GM18517 (cell line): ENCODE measurements at regions not wholly inside any gene's neighbourhood (a gene's known extent, or its start where the extent isn't known, plus 50 kb on each side); places are given as distances from the start of the nearest gene placed in this dataset.

Experiments
- ATAC-seq: cut with Tn5 transposase; IDR thresholded peaks from one replicate; pipeline ENCODE4 v1.9.1; 2021; ENCODE audit warnings: mild to moderate bottlenecking, moderate library complexity; ENCODE audit not compliant: unreplicated experiment

DNA sequence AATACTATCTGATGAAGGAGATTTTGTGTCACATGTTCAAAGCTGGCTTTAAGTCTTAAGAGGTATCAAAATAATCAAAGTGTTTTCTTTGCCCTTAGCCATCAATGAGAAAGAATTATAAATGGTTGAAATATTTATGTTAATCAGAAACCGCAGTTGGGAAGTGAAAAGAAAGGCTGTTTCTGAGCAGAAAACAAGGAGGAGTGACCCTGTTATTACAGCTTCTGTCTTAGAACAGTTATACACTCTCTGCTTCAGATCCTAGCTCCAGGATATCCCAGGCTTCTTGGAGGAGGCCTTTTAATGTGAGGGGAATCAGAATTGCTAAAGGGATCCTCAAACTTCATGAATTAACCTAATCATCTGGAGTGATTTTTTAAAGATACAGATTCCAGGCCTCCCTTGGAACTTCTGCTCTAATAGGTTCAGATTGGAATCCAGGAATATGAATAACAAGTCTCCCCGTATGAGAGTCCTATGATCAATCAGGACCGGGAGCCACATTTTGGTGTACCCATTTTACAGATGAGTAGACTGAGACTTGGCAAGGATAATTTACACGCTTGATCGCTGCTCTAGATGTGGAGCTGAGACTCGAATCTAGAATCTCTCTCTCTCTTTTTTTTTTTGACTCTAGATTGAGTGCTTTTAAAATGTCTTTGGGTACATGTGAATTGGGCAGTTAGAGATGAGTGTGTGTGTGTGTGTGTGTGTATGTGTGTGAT is 50.8 kb upstream of the JAG1 start:
- ATAC-seq: no peak

- ATAC-seq: no peak
Measured at GRCh38 chr20:10728873-10729670, 55.3 kb upstream of the JAG1 start.

DNA sequence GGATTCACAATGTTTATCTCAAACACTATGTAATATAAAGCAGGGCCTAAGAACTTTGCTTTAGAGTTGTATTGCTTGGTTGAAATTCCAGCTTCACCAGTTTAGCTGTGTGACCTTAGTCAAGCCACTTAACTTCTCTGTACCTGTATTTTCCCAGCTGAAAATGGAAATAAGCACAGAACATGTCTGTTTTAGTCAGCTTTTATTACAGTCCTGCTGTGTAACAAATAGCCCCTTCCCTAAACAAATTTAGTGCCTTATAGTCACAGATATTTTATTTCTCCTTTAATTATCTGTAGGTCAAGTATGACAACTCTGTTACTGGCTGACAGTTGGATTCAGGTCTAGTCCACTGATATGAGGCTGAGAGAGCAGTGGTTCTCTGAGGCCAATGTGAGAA is 56.0 kb upstream of the JAG1 start:
- ATAC-seq: no peak

GRCh38 chr20:10730629-10731183 is 56.9 kb upstream of the JAG1 start:
- no peak for ATAC-seq

GRCh38 chr20:10731190-10731965 is 57.6 kb upstream of the JAG1 start:
- ATAC-seq: no peak

- ATAC-seq: no peak
Measured at GRCh38 chr20:10733122-10733521, 59.3 kb upstream of the JAG1 start.

- no peak for ATAC-seq
Measured at GRCh38 chr20:10735195-10735949, 61.6 kb upstream of the JAG1 start.

DNA sequence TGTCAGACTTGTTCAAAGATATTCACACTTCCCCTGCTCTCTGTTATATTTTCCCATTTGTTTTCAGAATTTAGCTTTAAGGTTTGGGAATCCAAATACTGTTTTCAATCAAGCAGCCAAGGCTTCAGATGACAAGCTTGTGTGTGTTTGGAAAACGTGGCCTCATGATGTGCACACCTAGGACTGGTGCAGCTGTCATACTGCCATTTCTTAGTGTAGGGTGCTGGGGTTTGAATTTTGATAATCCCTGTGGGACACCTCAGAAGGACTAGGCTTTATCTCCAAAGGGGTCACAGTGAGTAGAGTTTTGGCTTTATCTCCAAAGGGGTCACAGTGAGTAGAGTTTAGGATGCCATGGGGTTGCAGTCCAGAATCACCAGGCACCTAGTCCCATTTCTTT is 65.3 kb upstream of the JAG1 start:
- no peak for ATAC-seq

- no peak for ATAC-seq
Measured at GRCh38 chr20:10739566-10739965, 65.8 kb upstream of the JAG1 start.

- ATAC-seq: no peak
Measured at GRCh38 chr20:10741060-10741459, 67.3 kb upstream of the JAG1 start.

DNA sequence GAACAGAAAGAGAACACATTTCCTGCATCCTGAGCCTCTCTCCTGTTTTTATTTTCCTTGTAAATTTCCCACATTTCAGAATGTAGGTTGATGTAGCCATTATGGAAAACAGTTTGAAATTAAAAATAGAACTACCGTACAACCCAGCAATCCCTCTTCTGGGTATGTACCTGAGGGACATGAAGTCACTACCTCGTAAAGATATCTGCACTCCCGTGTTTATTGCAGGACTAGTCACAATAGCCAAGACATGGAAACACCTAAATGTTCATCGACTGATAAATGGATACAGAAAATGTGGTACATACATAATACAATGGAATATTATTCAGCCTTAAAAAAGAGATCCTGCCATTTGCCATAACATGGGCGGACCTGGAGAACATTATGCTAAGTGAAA is 72.0 kb upstream of the JAG1 start:
- no peak for ATAC-seq

DNA sequence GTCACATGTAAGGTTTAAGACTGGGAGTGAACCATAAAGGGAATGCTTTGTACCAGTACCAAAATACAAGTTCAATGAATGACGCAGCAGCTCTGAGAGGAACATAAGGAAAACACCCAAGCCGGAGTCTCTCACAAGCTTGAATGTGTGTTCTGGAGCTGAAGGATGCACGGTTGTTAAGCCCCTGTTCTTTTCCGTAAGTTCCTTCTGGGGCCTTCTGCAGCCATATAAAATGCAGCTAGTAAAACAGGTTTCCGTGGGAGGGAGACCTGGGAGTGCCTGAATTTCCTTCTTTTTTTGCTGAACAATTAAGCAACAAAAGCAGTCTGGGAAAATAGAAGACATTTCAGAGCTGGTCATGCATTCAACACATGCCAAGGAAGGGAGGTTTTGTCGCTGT is 73.2 kb upstream of the JAG1 start:
- ATAC-seq: no peak

GRCh38 chr20:10749084-10749483 is 75.3 kb upstream of the JAG1 start:
- ATAC-seq: no peak

- ATAC-seq: no peak
Measured at GRCh38 chr20:10752206-10752605, 78.4 kb upstream of the JAG1 start.

DNA sequence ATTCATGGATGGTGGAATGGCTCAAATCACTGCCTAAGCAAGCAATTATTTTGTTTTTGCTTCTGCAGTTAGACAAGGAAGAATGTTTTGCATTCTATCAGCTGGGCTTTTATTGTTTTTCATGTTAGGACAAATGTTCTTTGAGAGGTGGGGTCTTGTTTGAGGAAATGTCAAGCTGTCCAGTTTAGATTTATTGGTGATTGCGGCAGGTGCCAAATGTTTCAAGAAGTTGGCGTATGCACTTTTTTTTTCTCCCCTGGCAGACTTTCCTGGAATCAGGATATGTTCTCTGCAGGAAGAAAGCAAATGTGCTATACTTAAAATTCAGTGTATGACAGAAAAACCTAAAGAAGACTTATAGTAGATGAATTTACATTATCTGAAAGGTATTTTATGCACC is 81.0 kb upstream of the JAG1 start:
- ATAC-seq: no peak

DNA sequence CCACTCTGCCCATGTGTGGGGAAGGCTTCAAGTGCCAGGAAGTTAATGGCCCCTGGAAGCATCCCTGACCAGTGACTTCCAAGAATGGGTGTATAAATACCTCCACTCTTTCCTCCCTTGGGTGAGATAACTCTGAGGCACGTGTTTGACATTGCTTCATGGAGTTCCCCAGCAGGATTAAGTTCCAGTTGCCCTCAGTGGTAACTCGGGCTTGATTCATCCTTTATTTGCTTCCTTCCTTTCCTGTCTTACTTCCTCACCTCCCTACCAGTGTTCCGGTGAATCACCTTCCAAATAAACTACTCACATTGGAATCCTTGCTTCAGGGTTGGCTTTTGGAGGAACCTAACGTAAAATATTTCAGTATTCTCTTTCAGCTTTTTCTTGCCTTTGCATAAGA is 84.6 kb upstream of the JAG1 start:
- no peak for ATAC-seq

DNA sequence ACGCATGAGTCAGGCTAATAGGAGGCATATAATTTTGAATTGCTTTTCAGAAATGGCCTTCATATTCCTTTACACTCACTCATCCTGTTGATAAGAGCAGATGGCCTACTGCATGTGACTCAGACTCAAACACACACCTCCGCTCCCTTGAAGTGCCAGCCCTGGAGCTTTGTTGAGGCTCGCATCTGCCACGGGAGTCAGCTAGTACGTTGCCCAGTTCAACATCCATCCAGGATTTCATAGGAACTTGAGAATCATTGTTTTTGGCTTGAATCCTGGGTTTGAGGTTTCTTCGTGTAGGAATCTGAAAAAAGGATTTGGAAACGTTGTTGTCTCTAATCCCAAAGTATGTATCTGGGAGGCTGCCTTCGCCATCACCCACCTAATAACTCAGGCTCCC is 87.4 kb upstream of the JAG1 start:
- no peak for ATAC-seq

DNA sequence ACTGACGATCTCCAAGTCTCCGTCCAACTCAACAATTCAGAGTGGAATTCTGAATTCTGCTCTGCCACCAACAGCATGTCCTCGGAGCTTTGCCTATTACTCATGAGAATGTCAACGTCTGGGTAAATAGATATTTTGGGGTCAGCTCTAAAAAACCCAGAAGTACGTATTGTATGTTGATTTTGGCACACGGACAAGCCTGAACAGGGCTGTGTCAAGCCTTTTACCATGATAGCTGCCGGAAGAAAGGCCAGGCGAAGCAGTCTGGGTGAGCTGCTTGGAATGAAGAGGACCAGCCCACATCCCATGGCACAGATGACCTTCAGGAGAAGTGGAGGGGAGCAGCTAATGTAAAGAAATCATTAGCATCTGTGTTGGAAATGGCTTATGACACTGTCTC is 88.0 kb upstream of the JAG1 start:
- no peak for ATAC-seq

GRCh38 chr20:10762216-10762615 is 88.4 kb upstream of the JAG1 start:
- ATAC-seq: no peak

DNA sequence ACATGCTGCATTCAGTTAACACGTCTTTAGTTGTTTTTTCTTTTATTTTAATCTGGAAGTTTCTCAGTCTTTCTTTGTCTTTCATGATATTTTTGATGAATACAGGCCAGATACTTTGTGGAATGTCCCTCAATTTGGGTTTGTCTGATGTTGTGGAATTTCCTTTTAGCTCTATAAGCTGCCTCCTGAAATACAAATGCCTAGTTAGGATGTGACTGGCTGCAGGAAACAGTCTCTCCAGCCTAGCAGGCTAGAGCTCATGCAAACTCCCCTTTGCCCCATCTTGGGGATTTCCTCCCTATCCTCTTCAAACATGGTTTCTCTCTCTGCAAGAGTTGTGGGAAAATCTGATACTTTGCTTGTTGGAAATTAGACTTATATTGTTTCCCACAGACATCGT is 89.3 kb upstream of the JAG1 start:
- ATAC-seq: no peak

DNA sequence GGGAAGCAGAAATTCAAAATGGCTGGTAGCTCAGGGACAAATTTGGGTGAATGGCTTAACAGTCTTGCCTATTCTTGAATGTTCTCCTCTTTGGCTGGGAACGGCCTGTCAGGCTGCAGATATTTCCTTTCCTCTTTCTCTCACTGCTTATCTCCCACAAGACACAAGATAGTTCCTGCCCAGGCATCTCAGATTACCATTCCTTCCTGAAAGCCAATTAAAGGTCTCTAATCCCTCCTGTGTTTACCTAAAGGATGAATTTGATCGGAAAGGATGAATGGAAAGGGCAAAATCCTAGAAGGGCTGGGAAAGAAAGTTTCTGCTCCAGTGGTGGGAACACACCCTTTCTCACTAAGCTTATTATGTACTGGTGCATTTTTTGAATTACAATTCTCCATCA is 95.9 kb upstream of the JAG1 start:
- ATAC-seq: no peak
